Ammon's horn (tissue), 1 donor: ENCODE measurements at regions not wholly inside any gene's neighbourhood (a gene's known extent, or its start where the extent isn't known, plus 50 kb on each side); places are given as distances from the start of the nearest gene placed in this dataset.
"Not testable (repeated sequence)": the region's sequence is repeated elsewhere in the genome, so short reads cannot be mapped to it uniquely, and the experiment has no call there.

ENCODE experiments used
- DNase-seq: peaks from one replicate; pipeline ENCODE4 v3.0.0-alpha.2; 2016; ENCODE audit warnings: low spot score

GRCh38 chr10:9399275-9399983, 1344.9 kb downstream of the GATA3 start:
- DNase-seq, result no peak

GRCh38 chr10:9402067-9402466, 1347.6 kb downstream of the GATA3 start:
- not testable (repeated sequence) for DNase-seq

DNA sequence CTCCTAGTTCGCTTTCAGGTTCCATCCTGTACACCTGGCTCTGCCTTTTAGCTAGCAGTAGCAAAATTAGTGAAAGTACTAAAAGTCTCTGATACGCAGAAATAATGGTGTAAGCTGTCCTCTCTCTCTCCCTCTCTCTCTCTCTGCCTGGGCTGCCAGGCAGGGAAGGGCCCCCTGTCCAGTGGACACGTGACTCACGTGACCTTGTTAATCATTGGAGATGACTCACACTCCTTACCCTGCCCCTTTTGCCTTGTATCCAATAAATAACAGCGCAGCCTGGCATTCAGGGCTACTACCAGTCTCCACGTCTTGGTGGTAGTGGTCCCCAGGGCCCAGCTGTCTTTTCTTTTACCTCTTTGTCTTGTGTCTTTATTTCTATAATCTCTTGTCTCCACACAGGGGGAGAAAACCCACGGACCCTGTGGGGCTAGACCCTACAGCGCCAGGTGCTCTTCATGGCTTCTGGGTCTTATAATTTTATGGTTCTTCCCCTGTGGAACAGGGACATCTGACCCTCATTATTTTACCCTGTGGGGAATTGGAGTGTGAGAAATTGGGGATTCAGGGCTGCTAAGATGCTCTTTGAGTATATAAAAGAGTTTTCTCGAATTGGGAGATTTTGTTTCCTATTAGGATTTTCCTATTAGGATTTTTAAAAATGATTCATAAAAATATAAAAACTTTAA, 1348.2 kb downstream of the GATA3 start:
- not testable (repeated sequence) for DNase-seq

DNA sequence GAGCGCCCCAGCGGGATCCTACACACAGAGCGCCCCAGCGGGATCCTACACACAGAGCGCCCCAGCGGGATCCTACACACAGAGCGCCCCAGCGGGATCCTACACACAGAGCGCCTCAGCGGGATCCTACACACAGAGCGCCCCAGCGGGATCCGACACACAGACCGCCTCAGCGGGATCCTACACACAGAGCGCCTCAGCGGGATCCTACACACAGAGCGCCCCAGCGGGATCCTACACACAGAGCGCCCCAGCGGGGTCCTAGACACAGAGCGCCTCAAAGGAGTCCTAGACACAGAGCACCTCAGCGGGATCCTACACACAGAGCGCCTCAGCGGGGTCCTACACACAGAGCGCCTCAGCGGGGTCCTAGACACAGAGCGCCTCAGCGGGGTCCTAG, 1352.7 kb downstream of the GATA3 start:
- DNase-seq, result not testable (repeated sequence)

DNA sequence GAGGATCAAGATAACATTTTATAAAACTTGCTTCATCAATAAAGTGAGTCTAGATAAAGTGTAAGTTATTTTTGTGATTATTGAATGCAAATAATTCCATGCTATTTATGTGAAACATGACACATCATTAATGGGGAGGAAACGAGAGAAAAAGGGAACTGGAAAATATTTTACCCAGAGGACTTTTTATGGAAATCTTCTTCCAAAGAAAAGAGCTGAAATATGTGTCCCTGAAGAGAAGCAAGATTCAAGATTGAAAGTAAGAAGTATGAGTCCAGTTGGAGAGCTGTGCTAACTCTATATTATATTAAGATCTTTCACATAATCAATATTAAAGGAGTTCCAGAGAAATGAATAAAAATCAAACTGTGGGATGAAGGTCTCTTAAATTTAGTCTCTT, 1361.8 kb downstream of the GATA3 start:
- no peak for DNase-seq

DNA sequence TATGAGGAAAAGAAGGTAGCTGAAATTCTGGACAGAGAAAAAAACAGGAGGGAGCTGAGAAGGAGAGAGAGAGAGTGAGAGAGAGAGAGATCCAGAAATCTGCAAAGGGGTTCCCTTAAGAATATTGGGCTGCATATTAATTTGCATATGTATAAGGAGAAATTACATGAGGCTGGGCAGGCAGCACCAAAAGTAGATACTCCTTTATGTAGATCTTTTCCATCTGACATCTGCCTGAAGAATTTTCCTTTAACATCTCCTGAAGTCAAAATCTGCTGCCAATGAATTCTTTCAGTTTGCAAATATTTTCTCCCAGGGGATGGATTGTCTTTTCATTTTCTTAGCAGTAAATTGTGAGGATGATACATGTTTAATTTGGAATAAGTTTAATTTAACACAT, 1365.3 kb downstream of the GATA3 start:
- DNase-seq, result no peak

DNA sequence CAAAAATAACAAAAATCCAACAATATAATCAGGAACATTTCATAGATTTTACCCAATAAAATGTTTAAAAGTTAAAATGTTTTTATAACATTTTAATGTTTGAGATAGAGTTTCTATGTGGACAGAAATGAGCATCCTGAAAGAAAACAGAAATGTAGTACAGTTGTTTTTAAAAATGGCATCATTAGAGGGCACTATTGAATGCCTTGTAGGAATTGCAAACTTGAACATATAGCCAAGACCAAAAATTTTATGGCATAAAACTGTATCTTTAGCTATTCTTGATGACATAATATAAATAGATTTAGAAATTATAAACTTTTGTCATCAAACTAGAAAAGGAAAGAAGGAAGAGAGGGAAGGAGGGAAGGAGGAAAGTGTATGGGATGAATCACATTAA, 1372.7 kb downstream of the GATA3 start:
- DNase-seq, result no peak

GRCh38 chr10:9437131-9437530, 1382.6 kb downstream of the GATA3 start:
- DNase-seq, result no peak

- no peak for DNase-seq
Measured at GRCh38 chr10:9443758-9444157, 1389.3 kb downstream of the GATA3 start.

DNA sequence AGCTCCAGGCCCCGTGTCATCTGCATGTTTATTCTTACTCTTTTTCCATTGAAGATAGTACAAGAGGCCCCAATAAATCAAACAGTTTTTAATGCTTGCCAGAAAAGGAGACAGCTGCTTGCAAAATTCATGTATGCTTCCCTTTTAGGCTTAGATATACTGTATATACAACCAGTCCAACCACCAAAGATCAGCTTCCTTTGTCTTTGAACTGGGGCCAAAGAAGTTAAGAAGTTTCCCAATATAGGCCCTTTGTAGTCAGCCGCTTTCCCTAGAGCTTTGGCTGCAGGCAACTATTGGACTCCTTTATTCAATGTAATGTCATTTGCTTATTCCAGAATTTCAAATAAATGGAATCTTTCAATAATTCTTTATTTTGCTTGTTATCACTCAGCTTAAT, 1395.0 kb downstream of the GATA3 start:
- DNase-seq, result no peak

DNA sequence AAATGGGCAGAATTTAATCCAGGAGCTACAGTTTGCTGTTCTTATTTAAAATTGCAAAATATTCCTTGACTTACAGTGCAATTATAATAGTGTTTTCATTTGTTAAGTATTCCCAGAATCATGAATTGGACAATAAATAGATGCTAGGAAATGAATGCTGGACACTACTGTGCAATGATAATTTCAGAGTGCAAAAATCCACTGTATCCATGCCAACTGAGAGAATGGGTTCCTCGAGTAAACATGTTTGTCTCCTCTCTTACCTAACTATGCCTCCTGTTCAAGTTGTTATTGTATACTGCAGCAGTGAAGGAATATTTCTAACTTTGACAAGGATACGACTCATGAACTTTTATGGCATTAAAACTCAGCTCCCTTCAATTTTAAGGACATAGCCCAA, 1396.3 kb downstream of the GATA3 start:
- DNase-seq, result no peak

GRCh38 chr10:9451211-9451773, 1396.8 kb downstream of the GATA3 start:
- no peak for DNase-seq

GRCh38 chr10:9452056-9452455, 1397.6 kb downstream of the GATA3 start:
- no peak for DNase-seq

DNA sequence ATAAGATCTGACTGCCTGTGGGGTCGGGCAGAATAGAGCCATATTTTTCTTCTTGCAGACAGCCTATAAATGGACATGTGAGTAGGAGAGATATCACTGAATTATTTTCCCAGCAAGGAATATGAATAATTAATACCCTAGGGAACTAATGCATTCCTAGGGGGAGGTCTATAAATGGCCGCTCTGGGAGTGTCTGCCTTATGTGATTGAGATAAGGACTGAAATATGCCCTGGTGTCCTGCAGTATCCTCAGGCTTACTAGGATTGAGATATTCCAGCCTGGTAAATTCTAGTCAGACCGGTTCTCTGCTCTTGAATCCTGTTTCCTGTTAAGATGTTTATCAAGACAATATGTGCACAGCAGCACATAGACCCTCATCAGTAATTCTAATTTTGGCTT, 1399.4 kb downstream of the GATA3 start:
- not testable (repeated sequence) for DNase-seq

GRCh38 chr10:9469663-9470205, 1415.2 kb downstream of the GATA3 start:
- no peak for DNase-seq

GRCh38 chr10:9470581-9470980, 1416.1 kb downstream of the GATA3 start:
- no peak for DNase-seq

GRCh38 chr10:9501944-9502343, 1447.5 kb downstream of the GATA3 start:
- no peak for DNase-seq

GRCh38 chr10:9504227-9504626, 1449.7 kb downstream of the GATA3 start:
- no peak for DNase-seq

GRCh38 chr10:9505546-9505945, 1451.1 kb downstream of the GATA3 start:
- no peak for DNase-seq

- DNase-seq, result peak; percentile 63
Measured at GRCh38 chr10:9508606-9509005, 1454.1 kb downstream of the GATA3 start.

DNA sequence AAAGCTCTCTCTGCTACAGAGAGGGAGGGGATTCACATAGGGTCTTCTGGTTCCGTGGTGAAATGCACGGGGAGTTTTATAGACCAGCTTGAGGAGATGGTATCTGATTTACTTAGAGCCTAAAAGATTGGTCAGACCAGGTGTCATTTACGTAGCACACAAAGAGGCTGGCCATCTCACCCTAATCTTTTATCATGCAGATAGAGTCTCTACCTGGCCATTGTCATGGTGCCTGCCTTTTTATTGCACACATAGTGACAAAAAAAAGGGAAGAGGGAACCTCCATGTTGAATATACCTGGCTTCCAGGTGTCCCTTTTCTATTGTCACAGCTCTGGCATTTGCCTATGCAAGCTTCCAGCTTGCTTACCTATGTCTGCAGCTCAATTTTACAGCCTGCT, 1456.1 kb downstream of the GATA3 start:
- DNase-seq, result no peak

- DNase-seq, result no peak
Measured at GRCh38 chr10:9515922-9516321, 1461.4 kb downstream of the GATA3 start.

- no peak for DNase-seq
Measured at GRCh38 chr10:9535744-9536143, 1481.3 kb downstream of the GATA3 start.
